Neural cell (in vitro differentiated cells): ENCODE measurements at regions not wholly inside any gene's neighbourhood (a gene's known extent, or its start where the extent isn't known, plus 50 kb on each side); places are given as distances from the start of the nearest gene placed in this dataset.

ENCODE experiments used
- CTCF ChIP-seq: fragments of 450-650 bp; IDR thresholded peaks from 2 replicates; pipeline ENCODE4 v1.5.1; 2014; ENCODE audit warnings: antibody characterized with exemption, mild to moderate bottlenecking, moderate library complexity; ENCODE audit not compliant: poor library complexity, severe bottlenecking
- EP300 ChIP-seq: fragments of 450-650 bp; conservative IDR thresholded peaks from 2 replicates; pipeline ENCODE4 v1.6.1; 2014; ENCODE audit warnings: antibody characterized with exemption, mild to moderate bottlenecking, moderate library complexity; ENCODE audit not compliant: poor library complexity, severe bottlenecking
- EZH2 ChIP-seq: fragments of 200-600, 300-800 bp; shearing (Covaris generic), sonication (generic); IDR thresholded peaks from 2 replicates; pipeline ENCODE4 v1.6.1; 2014; ENCODE audit warnings: antibody characterized with exemption, low read length, borderline replicate concordance, mild to moderate bottlenecking; ENCODE audit not compliant: insufficient read depth, poor library complexity, severe bottlenecking
- POLR2AphosphoS5 ChIP-seq: IDR thresholded peaks from 2 replicates; pipeline ENCODE4 v1.6.1; 2012
- RAD21 ChIP-seq: fragments of 450-650 bp; conservative IDR thresholded peaks from 2 replicates; pipeline ENCODE4 v1.6.1; 2014; ENCODE audit warnings: antibody characterized with exemption, mild to moderate bottlenecking, moderate library complexity
- SMC3 ChIP-seq: fragments of 450-650 bp; conservative IDR thresholded peaks from 2 replicates; pipeline ENCODE4 v1.6.1; 2014; ENCODE audit warnings: antibody characterized with exemption, mild to moderate bottlenecking, moderate library complexity; ENCODE audit not compliant: poor library complexity
- TF ChIP-seq, protein P1 (sequence below): IDR thresholded peaks from 2 replicates; pipeline ENCODE4 v1.6.1; 2012; ENCODE audit warnings: borderline replicate concordance

GRCh38 chr2:155030296-155030695 is 331.8 kb downstream of the KCNJ3 start:
- TF ChIP-seq CTCF (no peak), POLR2AphosphoS5 (no peak), SMC3 (no peak), EP300 (no peak), EZH2 (no peak), RAD21 (no peak)
- TF ChIP-seq, protein P1, sequence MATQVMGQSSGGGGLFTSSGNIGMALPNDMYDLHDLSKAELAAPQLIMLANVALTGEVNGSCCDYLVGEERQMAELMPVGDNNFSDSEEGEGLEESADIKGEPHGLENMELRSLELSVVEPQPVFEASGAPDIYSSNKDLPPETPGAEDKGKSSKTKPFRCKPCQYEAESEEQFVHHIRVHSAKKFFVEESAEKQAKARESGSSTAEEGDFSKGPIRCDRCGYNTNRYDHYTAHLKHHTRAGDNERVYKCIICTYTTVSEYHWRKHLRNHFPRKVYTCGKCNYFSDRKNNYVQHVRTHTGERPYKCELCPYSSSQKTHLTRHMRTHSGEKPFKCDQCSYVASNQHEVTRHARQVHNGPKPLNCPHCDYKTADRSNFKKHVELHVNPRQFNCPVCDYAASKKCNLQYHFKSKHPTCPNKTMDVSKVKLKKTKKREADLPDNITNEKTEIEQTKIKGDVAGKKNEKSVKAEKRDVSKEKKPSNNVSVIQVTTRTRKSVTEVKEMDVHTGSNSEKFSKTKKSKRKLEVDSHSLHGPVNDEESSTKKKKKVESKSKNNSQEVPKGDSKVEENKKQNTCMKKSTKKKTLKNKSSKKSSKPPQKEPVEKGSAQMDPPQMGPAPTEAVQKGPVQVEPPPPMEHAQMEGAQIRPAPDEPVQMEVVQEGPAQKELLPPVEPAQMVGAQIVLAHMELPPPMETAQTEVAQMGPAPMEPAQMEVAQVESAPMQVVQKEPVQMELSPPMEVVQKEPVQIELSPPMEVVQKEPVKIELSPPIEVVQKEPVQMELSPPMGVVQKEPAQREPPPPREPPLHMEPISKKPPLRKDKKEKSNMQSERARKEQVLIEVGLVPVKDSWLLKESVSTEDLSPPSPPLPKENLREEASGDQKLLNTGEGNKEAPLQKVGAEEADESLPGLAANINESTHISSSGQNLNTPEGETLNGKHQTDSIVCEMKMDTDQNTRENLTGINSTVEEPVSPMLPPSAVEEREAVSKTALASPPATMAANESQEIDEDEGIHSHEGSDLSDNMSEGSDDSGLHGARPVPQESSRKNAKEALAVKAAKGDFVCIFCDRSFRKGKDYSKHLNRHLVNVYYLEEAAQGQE = no peak
